GDM1 (cell line): ENCODE measurements at regions not wholly inside any gene's neighbourhood (a gene's known extent, or its start where the extent isn't known, plus 50 kb on each side); places are given as distances from the start of the nearest gene placed in this dataset.

ENCODE experiments used
- DNase-seq: peaks from one replicate; lab custom pipeline; 2025; lab: John Stamatoyannopoulos, UW

DNA sequence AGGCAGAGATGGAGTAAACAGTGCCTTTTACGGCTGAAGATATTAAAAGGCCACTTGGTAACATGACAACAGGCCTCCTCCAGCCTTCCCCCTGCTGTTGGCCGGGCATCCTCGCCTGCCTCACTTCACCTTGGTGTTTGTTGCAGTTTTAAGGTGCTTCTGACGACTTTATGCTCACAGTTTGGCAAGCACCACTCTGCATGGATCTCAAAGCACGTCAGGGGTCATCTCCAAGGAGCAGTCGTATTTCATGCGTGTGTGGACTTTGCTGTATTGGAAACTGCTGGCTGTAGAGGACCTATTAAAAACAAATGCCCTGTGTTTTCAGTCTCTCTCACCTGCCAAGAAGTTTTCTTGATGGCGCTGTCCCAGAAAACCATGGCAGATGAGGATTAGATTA is 483.1 kb downstream of the RPS24 start:
- DNase-seq: no peak

DNA sequence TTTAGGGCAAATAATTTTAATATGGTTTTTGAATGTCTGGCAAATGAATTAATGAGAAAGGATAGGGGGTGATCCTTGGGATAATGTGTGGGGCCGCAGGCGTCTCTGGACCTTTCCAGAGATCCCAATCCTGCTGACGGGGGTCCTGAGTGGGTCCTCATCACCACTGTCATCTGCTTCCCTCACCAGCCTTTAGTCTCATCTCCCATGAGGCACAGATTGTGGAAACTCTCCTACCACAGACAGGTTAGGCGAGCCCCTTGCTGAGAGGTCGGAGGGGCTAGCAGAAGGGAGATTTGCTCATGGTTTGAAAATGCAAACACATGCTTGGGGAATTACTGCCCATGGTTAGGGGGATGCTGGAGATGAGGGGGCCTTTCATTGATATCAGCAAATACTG is 484.6 kb downstream of the RPS24 start:
- no peak for DNase-seq

DNA sequence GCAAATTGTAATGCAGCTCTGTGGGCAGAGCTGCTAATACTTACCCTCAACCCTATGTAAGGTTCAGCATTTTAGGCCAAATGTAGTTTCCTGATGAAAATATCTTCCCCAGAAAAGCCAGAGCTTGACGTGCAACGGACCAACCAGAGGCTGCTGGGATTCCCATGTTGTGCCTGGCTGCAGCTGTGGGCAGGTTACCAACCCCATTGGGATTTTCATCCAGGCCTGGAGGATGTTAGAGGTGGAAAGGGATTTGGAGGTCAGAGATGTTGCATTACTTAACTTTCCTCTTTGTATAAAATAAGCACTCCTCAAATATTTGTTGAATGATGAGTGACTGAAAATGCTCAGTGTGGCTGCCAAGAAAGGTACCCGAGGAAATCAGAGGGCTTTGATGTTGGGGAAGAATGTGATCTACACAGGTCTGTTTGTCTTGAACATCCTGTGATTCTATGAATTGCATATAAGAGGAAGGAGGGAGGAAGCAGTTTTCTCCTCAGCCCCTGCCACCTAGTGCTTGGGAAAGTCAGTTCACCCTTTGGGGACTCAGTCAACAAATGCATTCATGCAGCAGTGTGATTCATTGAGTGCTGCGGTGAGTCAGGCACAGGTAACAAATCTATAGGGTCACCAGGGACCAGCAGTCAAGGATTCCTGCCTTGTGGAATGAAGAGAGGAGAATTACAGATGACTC is 487.2 kb downstream of the RPS24 start:
- DNase-seq: no peak

DNA sequence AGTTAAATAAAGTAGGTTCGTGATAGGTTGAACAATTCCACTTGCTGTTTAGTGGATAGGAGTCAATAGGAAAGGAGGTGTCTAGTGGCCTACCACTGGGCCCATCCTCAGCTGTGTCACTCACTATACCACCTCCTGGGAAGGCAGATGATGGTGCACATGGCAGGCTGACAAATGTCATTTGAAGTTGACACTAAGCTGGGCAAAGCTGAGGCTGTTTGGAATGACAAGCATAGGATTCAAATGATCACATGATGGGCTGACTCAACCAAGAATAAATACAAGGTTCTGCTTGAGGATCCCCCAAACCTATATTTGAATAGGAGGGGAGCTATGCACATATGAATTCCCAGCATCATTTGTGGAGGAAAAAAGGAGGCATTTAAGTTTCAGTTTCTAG is 489.8 kb downstream of the RPS24 start:
- no peak for DNase-seq

DNA sequence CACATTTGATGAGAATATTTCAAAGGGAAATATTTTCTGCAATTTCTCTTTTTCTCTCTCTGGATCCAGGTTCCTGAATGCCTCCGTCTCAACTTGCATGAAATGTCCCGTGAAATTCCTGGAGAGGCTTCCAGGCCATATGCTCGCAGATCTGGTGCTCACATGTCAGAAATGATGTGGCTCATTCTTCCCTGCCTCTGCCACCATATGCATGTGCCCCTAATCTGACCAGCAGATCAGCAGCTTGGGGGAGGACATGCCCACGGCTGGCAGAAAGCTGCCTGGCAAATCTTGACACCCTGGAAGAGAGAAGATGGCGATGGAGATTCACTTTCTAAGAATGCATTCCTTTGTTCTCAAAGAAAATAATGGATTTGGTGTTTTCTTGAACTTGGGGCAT is 490.7 kb downstream of the RPS24 start:
- DNase-seq: no peak

DNA sequence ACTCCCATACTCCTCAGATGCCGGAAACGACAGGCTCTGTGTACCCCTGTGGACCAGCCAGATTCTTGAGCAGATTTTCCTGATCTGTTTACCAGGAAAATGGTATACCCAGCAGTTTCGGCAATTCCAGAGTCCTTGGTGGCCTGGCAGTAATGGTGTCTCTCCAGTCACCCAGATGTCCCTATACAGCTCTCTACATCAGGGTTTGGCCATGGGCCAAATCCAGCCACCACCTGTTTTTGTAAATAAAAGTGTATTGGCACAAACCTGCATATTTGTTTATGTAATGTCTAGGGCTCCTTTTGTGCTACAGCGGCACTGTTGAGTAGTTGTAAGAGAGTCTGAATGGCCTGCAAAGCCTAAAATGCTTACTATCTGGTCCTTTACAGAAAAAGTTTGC is 491.3 kb downstream of the RPS24 start:
- DNase-seq: no peak

DNA sequence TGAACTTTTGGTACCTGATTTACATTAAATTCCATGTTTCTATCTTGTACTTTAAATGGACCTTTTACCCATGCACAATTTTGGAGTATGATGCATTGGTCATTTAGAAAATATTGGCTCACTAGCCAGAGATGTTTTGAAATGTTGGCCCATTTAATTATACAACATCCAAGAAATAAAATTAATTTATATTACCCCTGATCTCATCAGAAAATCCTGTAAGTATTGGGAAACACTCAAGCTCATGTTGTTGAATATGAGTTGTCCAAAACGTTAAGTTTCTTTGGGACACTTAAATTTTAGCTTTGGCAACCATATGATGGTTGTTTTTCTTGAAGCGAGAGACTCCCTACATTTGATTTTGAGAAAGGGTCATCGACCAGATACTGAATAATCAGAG is 492.7 kb downstream of the RPS24 start:
- DNase-seq: no peak

DNA sequence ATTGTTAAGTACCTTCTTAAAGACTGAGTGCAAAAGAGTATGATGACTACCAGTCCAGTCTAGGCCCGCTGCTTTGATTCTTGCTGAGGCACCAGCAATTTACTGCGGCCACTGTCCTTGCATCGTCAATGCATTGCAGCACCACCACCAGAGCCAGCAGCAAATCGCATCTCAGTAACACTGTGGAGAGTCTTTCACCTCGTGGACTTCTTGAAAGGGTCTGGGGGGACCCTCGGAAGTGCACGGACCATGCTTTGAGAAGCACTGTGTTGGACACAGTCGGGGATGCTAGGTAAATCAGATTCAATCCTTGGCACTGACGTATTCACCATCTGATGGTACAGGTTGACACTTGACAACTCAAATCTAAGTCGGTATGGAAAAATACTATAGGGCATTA is 493.6 kb downstream of the RPS24 start:
- no peak for DNase-seq

DNA sequence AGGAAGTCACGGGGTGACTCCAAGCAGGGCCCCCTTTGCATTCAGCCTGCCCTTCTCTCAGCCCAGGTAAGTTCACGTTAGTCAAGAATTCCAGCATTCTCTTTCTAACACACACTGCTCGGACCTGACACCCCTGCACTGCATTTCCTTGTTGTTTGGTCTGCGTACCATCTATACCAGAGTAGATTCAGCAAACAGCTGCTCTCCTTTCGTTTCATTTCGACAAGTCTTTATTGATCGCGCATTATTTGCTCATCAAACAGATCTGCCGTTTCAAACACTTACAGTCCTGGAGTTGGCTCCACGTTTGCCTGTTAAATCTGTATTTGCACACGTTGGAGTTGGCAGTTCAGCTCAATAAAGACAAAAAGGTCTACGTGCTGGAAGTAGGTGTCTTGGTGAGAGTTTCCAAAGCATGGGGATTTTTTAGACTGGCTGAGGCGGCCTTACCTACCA is 495.1 kb downstream of the RPS24 start:
- DNase-seq: no peak

DNA sequence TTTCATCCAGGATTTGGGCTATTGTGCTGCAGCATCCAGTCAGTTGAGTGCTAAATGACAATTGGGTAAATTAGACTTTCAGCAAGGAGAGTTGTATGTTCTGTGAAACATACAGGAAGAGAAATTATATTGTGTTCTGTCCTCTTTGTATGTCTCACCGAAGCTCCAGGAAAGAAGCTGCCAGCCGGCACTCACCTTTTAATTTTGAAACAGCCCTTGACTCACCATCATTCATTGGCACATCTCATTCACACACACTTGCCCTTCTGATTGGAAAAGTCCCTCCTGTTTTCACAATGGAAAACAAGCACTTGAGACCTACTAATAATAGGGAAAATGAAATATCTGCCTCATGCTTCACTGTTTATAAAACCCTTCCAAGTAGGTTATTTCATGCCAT is 495.6 kb downstream of the RPS24 start:
- DNase-seq: no peak

DNA sequence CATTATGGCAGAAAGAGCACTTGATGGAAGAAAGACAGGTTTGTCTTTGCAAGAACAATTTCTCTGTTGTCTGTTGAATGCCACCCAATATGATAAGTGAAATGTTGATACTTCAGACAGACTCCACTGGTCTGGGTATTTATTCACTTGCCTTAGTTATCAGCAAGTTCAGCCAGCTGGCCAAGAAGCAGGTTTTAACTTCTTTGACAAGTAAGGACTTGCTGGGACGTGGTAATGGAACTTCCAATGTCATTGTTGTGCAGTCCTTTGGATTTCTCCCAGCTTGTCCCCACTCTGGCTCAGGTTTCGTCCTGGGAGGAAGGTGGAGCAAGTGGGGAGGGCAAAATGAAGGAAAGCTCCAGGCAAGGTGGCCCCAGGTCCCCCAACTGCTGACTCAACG is 497.4 kb downstream of the RPS24 start:
- DNase-seq: no peak

DNA sequence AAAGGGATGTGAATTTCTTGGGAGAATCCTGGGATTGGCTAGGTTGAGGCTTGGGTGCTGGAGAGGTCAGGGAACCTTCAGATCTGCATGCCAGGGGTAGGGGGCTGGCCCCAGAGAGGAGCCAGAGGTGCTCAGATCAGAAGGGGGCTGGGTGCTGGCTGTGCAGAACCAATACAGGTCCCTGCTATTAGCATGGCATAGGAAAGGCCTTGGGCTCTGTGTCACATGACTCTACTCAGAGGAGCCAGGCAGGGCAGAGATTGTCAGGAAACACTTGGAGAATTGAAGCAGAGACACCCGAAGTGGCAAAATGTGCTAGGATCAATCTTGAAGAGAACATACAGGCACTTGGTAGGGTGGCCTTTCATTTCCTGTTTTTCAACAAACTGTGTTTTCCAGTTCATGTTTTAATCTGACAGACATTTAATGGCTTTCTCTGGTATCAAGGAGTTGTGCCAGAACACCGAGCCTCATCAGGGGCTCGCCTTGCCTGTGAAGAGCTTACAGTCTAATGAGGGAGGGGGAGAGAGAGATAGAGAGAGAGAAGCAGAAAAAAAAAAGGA is 498.9 kb downstream of the RPS24 start:
- DNase-seq: no peak

DNA sequence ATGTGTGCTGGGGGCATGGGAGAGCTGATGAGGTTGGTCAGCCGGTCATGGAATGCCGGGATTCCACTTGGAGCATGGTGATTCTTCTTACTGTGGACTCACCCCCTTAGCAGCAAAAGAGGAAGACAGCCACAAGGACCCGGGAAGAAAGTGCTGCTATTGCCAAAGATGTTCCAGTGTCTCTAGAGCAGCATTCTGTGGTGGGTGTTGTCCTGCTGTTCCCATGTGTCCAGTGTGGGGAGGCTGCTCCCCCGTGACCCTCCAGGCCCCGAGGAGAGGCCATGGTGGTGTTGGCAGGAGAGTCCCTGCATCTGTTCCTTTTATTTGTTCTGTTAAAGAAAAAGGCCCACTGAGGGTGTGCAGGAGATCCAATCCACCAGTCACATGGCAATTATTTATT is 499.4 kb downstream of the RPS24 start:
- DNase-seq: no peak

DNA sequence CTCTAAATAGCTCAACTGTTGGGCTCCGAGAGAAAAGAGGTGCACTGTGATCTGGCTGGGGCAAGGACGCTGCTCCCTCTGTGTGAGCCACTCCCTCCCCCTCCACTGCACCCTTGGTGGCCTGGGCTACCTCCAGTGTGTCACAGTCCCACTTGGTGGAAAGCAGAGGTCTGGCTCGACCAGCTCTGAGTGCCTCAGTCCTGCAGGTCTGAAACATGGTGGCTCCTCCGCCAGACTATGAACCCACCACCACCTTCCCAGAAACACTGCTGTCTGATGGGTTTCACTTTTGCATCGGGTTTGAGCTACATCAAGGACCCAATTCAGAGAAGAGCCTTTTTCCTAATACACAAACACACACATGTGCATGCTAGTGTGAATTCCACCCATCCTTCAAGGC is 500.1 kb downstream of the RPS24 start:
- no peak for DNase-seq

DNA sequence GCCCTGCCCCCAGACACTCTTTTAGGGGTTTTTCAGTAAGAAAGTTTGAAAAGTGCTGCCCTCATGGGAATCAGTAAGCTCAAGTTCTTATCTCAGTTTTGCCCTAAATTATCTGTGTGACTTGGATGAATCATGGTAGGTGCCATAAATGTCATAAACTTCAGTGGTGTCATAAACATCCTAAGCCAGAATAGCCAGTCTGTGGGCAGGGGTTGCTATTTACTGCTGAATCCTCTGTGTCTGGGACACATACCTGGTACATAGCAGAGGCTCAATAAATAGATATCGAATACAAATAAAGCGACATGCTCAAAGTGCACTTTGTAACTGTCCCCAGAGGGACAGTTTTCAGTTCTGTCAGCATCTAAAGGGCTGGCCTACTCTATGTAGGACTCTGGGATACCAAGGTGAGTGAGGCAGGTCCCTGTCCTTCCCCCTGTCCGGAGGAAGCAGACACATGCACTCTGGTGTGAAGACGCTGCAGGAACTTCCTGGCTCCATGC is 502.1 kb downstream of the RPS24 start:
- DNase-seq: no peak

DNA sequence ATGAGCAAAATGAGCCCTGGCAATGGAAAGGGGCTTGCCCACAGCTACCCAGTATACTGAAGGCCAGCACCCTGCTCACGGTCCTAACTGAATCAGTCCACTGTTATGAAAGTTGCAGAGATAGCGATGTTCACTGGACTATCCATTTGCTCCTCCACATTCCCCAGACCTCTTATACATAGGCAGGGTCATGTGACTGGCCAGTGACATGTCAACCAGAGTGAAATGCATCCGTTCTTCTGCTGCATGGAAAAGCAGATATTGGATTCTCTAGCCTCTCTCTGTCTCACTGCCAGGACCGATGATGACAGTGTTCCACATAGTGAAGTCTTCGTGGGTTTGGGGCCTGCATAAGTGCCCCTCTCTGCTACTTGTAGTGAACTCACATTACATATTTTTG is 503.4 kb downstream of the RPS24 start:
- DNase-seq: no peak

DNA sequence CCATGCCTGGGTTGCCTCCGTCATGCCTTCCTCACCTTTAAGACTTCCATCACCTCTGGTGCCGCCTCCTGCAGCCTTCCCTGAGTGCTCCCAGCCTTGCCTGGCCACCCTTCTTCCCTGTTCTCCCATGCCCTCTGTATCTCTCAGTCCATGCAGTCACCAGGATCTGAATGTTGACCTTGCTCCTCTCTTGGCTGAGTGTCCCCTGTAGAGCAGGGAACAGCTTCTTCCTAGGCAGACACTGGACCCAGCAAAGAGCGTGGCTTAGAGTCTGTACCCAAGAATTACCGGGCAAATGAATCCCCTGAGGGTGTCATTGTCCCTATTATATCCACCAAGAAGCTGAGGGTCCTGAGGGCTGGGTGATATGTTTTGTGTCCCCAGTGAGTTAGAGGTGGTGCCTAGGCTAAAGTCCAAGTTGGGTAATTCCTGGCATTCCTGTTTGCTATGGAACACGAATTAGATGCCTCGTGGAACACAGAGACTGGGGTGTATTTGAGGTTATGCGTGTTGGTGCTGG is 505.6 kb downstream of the RPS24 start:
- DNase-seq: no peak

DNA sequence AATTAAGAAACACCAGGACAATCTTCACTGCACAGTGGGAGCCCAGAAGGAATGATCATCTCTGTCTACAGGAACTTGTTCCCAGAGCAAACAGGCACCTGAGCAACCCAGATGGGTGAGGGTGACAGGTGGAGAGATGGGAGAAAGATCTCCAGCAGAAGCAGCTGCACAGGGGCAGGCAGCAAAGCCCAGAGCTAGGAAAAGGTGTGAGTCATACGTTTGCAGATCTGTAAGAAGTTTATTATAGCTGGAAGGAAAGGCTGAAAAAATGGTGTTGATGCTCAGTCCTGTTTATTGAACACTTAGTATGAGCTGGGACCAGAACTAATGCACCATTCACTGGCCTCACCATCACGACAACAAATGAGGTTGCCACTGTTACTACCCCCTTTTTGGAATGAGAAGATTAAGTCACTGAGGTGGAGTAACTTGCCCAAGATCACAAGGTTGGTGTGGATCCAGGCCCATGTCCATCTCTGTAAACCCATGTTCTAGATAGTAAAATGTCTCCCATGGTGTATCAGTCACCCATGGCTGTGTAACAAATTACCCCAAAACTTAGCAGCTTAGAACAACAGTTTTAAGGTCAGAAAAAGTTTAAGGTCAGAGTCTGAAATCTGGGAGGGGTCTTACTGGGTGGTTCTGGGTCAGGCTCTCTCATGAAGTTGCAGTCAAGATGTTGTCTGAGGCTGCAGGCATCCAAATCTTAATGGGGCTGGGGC is 506.9 kb downstream of the RPS24 start:
- no peak for DNase-seq

DNA sequence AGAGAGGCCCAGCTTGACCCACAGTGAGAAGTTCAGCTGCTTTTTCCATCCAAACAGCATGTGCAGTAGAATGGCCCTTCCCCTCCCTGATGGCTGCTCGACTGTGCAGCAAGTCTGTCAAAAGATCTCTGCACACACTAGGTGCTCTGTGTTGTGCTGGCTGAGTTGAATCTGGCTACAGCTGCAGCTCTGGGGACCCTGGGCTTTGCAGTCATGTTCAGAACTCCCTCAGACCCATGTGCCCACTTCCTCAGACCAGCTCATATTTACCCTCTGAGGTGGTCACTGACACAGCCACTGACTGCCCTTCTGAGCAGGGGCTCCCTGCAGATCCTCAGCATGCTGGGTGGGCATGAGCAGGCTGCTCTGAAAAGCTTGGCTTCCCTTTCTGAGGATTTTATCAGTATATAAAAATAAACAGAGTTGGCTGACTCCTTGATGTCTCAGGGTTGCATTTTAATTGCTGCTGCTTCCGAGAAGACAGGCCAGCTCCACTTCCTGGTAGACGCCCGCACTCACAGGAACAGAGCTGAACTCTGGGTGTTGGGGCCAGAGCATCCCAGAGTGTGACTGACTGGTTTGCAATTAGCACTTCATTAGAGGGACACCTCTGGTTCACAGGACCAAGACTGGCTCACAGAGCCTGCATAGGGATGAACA is 507.9 kb downstream of the RPS24 start:
- DNase-seq: no peak

DNA sequence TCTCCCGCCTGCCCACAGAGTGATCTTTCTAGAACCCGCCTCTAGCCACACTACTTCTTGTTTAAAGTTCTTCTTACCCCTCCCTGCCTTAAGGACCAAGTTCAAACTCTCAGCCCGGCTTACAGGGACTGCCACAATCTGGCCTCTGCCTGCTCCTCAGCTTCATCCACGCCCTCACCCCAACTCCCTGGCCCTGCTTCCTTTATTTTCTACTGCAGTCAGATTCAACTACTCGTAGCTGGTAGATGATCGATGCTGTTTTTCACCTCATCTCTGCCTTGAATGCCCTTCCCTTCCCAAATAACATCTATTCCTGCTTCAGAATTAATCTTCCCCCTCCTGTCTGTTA is 508.5 kb downstream of the RPS24 start:
- DNase-seq: no peak

DNA sequence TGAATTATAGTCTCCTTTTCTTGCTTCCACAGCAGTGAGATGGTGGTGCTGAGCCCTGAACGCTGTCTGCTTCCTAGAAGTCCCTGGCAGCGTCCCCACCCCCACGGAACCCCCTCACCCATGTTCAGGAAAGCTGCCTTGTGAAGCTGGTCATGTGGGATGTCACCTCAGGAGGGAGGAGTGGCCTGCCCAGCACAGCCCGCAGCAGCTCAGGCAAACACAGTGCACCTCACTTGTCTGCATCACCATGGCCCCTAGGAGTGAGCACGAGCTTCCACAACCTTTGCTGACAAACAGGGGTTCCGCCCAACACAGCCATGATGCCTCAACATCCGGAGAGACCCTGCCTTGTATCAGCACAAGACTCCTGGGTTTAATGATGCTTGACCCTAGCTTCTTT is 508.9 kb downstream of the RPS24 start:
- no peak for DNase-seq

DNA sequence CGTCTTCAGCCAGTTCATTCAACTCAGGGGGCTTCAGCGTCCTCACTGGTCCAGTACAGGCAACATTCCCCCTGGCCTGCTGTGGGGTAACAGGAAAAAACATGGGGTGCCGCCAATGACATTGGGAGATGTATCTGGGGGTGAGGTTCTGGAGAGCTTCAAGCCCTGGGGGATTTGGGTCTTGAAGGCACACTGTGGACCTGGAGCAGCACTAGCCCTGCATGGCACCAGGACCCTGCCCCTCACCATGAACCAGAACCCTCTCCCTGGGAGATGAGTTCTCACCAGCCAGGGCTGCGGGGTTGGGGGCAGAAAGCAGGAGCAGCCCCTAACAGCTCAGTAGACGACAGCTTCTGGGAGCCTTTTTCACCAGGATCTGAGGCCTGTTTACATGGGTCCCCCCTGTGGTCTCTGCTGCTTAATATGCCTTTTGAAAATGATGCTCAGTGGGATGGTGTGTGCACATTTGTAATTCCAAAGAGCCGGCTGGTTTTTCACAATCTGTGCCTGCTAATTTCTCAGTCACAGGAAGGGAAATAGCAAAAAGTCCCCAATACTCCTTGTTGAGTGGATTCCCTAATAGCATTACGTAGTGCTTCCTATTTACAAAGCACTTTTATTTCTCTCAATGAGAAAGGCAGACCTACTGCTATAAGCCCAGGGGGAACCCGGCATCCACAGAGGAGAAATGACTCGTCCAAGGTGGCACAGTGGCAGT is 509.5 kb downstream of the RPS24 start:
- DNase-seq: no peak
